WTC11 (cell line): ENCODE measurements at regions not wholly inside any gene's neighbourhood (a gene's known extent, or its start where the extent isn't known, plus 50 kb on each side); places are given as distances from the start of the nearest gene placed in this dataset.

Experiments
- ATAC-seq: fragments of 200-7000 bp; cut with Tn5 transposase; 2 replicates; pipeline ENCODE4 v1.10.0; 2021; ENCODE audit warnings: mild to moderate bottlenecking, moderate library complexity
- CTCF ChIA-PET: fragments of 300-600 bp; sonication (Branson Sonifier 250); formaldehyde crosslinking; loops from one replicate; lab custom pipeline; 2021; ENCODE audit warnings: antibody characterized with exemption; lab: Charles Lee
- POLR2A ChIA-PET: fragments of 350-600 bp; sonication (Branson Sonifier 250); formaldehyde crosslinking; loops from one replicate; lab custom pipeline; 2021; ENCODE audit warnings: antibody characterized with exemption; lab: Charles Lee
- DNase-seq: peaks from one replicate; pipeline ENCODE4 v3.0.0; 2021; ENCODE audit warnings: low spot score
- H3K27ac Mint-ChIP-seq: 2 replicates; pipeline ENCODE4 v1.8.0; 2021; ENCODE audit warnings: mixed read lengths
- H3K27me3 Mint-ChIP-seq: 2 replicates; pipeline ENCODE4 v1.8.0; 2021; ENCODE audit warnings: low read depth, mild to moderate bottlenecking, moderate library complexity, mixed read lengths
- H3K36me3 Mint-ChIP-seq: 2 replicates; pipeline ENCODE4 v1.8.0; 2021; ENCODE audit warnings: mixed read lengths
- H3K4me1 Mint-ChIP-seq: 2 replicates; pipeline ENCODE4 v1.8.0; 2022; ENCODE audit warnings: mixed read lengths
- H3K4me3 Mint-ChIP-seq: 2 replicates; pipeline ENCODE4 v1.8.0; 2021; ENCODE audit warnings: mild to moderate bottlenecking, moderate library complexity, mixed read lengths
- H3K9me3 Mint-ChIP-seq: 2 replicates; pipeline ENCODE4 v1.8.0; 2021; ENCODE audit warnings: mixed read lengths
- ETV6 ChIP-seq: sonication (generic); formaldehyde crosslinking; IDR thresholded peaks from 2 replicates; pipeline ENCODE4 v1.8.1; 2022; ENCODE audit warnings: mild to moderate bottlenecking, missing genetic modification reagents
- FOXJ3 ChIP-seq: sonication (generic); formaldehyde crosslinking; IDR thresholded peaks from 2 replicates; pipeline ENCODE4 v1.9.0; 2021; ENCODE audit warnings: missing genetic modification reagents, mild to moderate bottlenecking, borderline replicate concordance
- FOXK1 ChIP-seq: sonication (generic); formaldehyde crosslinking; IDR thresholded peaks from 2 replicates; pipeline ENCODE4 v1.8.0; 2022; ENCODE audit warnings: mild to moderate bottlenecking, moderate library complexity, missing genetic modification reagents
- GTF2I ChIP-seq: fragments of 250-450 bp; sonication (Bioruptor Pico); conservative IDR thresholded peaks from 2 replicates; pipeline ENCODE4 v1.4.0; 2021; ENCODE audit warnings: mild to moderate bottlenecking
- JAZF1 ChIP-seq: fragments of 250-450 bp; sonication (Bioruptor Pico); IDR thresholded peaks from 2 replicates; pipeline ENCODE4 v1.9.0; 2021; ENCODE audit warnings: moderate library complexity, mild to moderate bottlenecking, inconsistent platforms
- JUN ChIP-seq: sonication (generic); formaldehyde crosslinking; IDR thresholded peaks from 2 replicates; pipeline ENCODE4 v1.8.0; 2023; ENCODE audit warnings: mild to moderate bottlenecking, missing genetic modification reagents
- NFATC4 ChIP-seq: fragments of 250-450 bp; sonication (Bioruptor Pico); IDR thresholded peaks from 2 replicates; pipeline ENCODE4 v1.9.0; 2021; ENCODE audit warnings: mild to moderate bottlenecking
- NR1H2 ChIP-seq: sonication (generic); formaldehyde crosslinking; IDR thresholded peaks from 2 replicates; pipeline ENCODE4 v1.9.0; 2021; ENCODE audit warnings: mild to moderate bottlenecking, moderate library complexity, missing genetic modification reagents
- NR2C2 ChIP-seq: sonication (generic); formaldehyde crosslinking; IDR thresholded peaks from 2 replicates; pipeline ENCODE4 v1.8.0; 2022; ENCODE audit warnings: mild to moderate bottlenecking, missing genetic modification reagents
- STAT6 ChIP-seq: sonication (generic); formaldehyde crosslinking; conservative IDR thresholded peaks from 2 replicates; pipeline ENCODE4 v1.8.1; 2023; ENCODE audit warnings: mild to moderate bottlenecking, low read depth, missing genetic modification reagents, moderate library complexity
- ZNF317 ChIP-seq: sonication (generic); formaldehyde crosslinking; IDR thresholded peaks from 2 replicates; pipeline ENCODE4 v1.8.1; 2023; ENCODE audit warnings: low read depth, mild to moderate bottlenecking, moderate library complexity, missing genetic modification reagents, borderline replicate concordance
- ZNF416 ChIP-seq: fragments of 250-450 bp; sonication (Bioruptor Pico); IDR thresholded peaks from 2 replicates; pipeline ENCODE4 v1.9.0; 2021; ENCODE audit warnings: mild to moderate bottlenecking, inconsistent platforms
- ZNF423 ChIP-seq: fragments of 250-450 bp; sonication (Bioruptor Pico); IDR thresholded peaks from 2 replicates; pipeline ENCODE4 v2.1.2; 2022; ENCODE audit warnings: mild to moderate bottlenecking, moderate library complexity
- ZNF671 ChIP-seq: fragments of 250-450 bp; sonication (Bioruptor Pico); IDR thresholded peaks from 2 replicates; pipeline ENCODE4 v1.8.0; 2021; ENCODE audit warnings: mild to moderate bottlenecking
- TF ChIP-seq, protein P1 (sequence below): fragments of 250-450 bp; sonication (Bioruptor Pico); IDR thresholded peaks from 2 replicates; pipeline ENCODE4 v1.9.0; 2021; ENCODE audit warnings: mild to moderate bottlenecking, borderline replicate concordance
- TF ChIP-seq, protein P2 (sequence below): sonication (generic); formaldehyde crosslinking; IDR thresholded peaks from 2 replicates; pipeline ENCODE4 v1.8.0; 2022; ENCODE audit warnings: mild to moderate bottlenecking, missing genetic modification reagents
- TF ChIP-seq, protein P3 (sequence below): sonication (generic); formaldehyde crosslinking; IDR thresholded peaks from 2 replicates; pipeline ENCODE4 v1.8.1; 2023; ENCODE audit warnings: mild to moderate bottlenecking, moderate library complexity, missing genetic modification reagents
- TF ChIP-seq, protein P4 (sequence below): fragments of 200-600 bp; IDR thresholded peaks from 2 replicates; pipeline ENCODE4 v1.8.0; 2022; ENCODE audit warnings: antibody characterized with exemption
- TF ChIP-seq, protein P5 (sequence below): sonication (generic); formaldehyde crosslinking; IDR thresholded peaks from 2 replicates; pipeline ENCODE4 v1.8.1; 2022; ENCODE audit warnings: low read depth, mild to moderate bottlenecking, moderate library complexity, missing genetic modification reagents, borderline replicate concordance
- TF ChIP-seq, protein P6 (sequence below): sonication (generic); formaldehyde crosslinking; IDR thresholded peaks from 2 replicates; pipeline ENCODE4 v1.8.1; 2023; ENCODE audit warnings: mild to moderate bottlenecking, missing genetic modification reagents, moderate library complexity

- ChIA-PET CTCF (no interaction called here), POLR2A (no interaction called here)
- H3K27me3 Mint-ChIP-seq: no peaks in the 10 kb centered on the region
- no peaks in the 10 kb centered on the region for H3K9me3 Mint-ChIP-seq
- no peak for TF ChIP-seq ZNF317 (CRISPR knock-in tag)
- no peak for TF ChIP-seq ZNF416 (CRISPR knock-in tag)
- TF ChIP-seq NFATC4 (CRISPR knock-in tag): no peak
- TF ChIP-seq ZNF671 (CRISPR knock-in tag): no peak
- TF ChIP-seq FOXK1: no peak
- TF ChIP-seq, protein P1, sequence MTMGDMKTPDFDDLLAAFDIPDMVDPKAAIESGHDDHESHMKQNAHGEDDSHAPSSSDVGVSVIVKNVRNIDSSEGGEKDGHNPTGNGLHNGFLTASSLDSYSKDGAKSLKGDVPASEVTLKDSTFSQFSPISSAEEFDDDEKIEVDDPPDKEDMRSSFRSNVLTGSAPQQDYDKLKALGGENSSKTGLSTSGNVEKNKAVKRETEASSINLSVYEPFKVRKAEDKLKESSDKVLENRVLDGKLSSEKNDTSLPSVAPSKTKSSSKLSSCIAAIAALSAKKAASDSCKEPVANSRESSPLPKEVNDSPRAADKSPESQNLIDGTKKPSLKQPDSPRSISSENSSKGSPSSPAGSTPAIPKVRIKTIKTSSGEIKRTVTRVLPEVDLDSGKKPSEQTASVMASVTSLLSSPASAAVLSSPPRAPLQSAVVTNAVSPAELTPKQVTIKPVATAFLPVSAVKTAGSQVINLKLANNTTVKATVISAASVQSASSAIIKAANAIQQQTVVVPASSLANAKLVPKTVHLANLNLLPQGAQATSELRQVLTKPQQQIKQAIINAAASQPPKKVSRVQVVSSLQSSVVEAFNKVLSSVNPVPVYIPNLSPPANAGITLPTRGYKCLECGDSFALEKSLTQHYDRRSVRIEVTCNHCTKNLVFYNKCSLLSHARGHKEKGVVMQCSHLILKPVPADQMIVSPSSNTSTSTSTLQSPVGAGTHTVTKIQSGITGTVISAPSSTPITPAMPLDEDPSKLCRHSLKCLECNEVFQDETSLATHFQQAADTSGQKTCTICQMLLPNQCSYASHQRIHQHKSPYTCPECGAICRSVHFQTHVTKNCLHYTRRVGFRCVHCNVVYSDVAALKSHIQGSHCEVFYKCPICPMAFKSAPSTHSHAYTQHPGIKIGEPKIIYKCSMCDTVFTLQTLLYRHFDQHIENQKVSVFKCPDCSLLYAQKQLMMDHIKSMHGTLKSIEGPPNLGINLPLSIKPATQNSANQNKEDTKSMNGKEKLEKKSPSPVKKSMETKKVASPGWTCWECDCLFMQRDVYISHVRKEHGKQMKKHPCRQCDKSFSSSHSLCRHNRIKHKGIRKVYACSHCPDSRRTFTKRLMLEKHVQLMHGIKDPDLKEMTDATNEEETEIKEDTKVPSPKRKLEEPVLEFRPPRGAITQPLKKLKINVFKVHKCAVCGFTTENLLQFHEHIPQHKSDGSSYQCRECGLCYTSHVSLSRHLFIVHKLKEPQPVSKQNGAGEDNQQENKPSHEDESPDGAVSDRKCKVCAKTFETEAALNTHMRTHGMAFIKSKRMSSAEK: no peak
- TF ChIP-seq, protein P2, sequence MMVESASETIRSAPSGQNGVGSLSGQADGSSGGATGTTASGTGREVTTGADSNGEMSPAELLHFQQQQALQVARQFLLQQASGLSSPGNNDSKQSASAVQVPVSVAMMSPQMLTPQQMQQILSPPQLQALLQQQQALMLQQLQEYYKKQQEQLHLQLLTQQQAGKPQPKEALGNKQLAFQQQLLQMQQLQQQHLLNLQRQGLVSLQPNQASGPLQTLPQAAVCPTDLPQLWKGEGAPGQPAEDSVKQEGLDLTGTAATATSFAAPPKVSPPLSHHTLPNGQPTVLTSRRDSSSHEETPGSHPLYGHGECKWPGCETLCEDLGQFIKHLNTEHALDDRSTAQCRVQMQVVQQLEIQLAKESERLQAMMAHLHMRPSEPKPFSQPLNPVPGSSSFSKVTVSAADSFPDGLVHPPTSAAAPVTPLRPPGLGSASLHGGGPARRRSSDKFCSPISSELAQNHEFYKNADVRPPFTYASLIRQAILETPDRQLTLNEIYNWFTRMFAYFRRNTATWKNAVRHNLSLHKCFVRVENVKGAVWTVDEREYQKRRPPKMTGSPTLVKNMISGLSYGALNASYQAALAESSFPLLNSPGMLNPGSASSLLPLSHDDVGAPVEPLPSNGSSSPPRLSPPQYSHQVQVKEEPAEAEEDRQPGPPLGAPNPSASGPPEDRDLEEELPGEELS (CRISPR knock-in tag): no peak
- TF ChIP-seq ETV6 (CRISPR knock-in tag): no peak
- TF ChIP-seq NR1H2: no peak
- TF ChIP-seq GTF2I (CRISPR knock-in tag): no peak
- no peak for TF ChIP-seq JUN (CRISPR knock-in tag)
- TF ChIP-seq FOXJ3 (CRISPR knock-in tag): no peak
- TF ChIP-seq NR2C2: no peak
- TF ChIP-seq, protein P3, sequence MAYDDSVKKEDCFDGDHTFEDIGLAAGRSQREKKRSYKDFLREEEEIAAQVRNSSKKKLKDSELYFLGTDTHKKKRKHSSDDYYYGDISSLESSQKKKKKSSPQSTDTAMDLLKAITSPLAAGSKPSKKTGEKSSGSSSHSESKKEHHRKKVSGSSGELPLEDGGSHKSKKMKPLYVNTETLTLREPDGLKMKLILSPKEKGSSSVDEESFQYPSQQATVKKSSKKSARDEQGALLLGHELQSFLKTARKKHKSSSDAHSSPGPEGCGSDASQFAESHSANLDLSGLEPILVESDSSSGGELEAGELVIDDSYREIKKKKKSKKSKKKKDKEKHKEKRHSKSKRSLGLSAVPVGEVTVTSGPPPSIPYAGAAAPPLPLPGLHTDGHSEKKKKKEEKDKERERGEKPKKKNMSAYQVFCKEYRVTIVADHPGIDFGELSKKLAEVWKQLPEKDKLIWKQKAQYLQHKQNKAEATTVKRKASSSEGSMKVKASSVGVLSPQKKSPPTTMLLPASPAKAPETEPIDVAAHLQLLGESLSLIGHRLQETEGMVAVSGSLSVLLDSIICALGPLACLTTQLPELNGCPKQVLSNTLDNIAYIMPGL (CRISPR knock-in tag): no peak
- TF ChIP-seq, protein P4, sequence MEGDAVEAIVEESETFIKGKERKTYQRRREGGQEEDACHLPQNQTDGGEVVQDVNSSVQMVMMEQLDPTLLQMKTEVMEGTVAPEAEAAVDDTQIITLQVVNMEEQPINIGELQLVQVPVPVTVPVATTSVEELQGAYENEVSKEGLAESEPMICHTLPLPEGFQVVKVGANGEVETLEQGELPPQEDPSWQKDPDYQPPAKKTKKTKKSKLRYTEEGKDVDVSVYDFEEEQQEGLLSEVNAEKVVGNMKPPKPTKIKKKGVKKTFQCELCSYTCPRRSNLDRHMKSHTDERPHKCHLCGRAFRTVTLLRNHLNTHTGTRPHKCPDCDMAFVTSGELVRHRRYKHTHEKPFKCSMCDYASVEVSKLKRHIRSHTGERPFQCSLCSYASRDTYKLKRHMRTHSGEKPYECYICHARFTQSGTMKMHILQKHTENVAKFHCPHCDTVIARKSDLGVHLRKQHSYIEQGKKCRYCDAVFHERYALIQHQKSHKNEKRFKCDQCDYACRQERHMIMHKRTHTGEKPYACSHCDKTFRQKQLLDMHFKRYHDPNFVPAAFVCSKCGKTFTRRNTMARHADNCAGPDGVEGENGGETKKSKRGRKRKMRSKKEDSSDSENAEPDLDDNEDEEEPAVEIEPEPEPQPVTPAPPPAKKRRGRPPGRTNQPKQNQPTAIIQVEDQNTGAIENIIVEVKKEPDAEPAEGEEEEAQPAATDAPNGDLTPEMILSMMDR: no peak
- no peak for TF ChIP-seq JAZF1 (CRISPR knock-in tag)
- no peak for TF ChIP-seq STAT6 (CRISPR knock-in tag)
- TF ChIP-seq, protein P5, sequence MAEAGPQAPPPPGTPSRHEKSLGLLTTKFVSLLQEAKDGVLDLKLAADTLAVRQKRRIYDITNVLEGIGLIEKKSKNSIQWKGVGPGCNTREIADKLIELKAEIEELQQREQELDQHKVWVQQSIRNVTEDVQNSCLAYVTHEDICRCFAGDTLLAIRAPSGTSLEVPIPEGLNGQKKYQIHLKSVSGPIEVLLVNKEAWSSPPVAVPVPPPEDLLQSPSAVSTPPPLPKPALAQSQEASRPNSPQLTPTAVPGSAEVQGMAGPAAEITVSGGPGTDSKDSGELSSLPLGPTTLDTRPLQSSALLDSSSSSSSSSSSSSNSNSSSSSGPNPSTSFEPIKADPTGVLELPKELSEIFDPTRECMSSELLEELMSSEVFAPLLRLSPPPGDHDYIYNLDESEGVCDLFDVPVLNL (CRISPR knock-in tag): no peak
- TF ChIP-seq, protein P6, sequence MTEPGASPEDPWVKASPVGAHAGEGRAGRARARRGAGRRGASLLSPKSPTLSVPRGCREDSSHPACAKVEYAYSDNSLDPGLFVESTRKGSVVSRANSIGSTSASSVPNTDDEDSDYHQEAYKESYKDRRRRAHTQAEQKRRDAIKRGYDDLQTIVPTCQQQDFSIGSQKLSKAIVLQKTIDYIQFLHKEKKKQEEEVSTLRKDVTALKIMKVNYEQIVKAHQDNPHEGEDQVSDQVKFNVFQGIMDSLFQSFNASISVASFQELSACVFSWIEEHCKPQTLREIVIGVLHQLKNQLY: no peak
- TF ChIP-seq ZNF423 (CRISPR knock-in tag): no peak
- no peak overlapping the region for H3K4me3 Mint-ChIP-seq
- H3K27ac Mint-ChIP-seq: no peak overlapping the region
- no peaks in the 10 kb centered on the region for H3K36me3 Mint-ChIP-seq
- ATAC-seq: no peak
- peaks cover 9% of the 10 kb centered on the region for H3K4me1 Mint-ChIP-seq
- DNase-seq: no peak
Observed at GRCh38 chr2:138157372-138157771, 193.1 kb downstream of the HNMT start.
